Stomach (tissue), 8 donors: ENCODE measurements at regions not wholly inside any gene's neighbourhood (a gene's known extent, or its start where the extent isn't known, plus 50 kb on each side); places are given as distances from the start of the nearest gene placed in this dataset.

ENCODE experiments used
- DNase-seq, 2 donors: peaks; one replicate each; pipeline versions ENCODE4 v3.0.0 to v3.0.0-alpha.2; 2013 to 2019
- H3K27ac ChIP-seq, 5 donors: fragments of 200-600 bp in 4 of 5; sonication (generic) in 4 of 5; one replicate each; pipeline ENCODE4 v1.5.1; 2013 to 2019; ENCODE audit warnings: mild to moderate bottlenecking in 1 of 5, moderate library complexity in 1 of 5
- H3K27me3 ChIP-seq, 3 donors: fragments of 200-600 bp; sonication (generic); one replicate each; pipeline ENCODE4 v1.5.1; 2017 to 2019; ENCODE audit warnings: mixed run types in 1 of 3
- H3K36me3 ChIP-seq, 4 donors: fragments of 200-600 bp; sonication (generic); 1 replicate in 3 of 4; 2 replicates in 1 of 4; pipeline ENCODE4 v1.5.1; 2016 to 2019
- H3K4me1 ChIP-seq, 4 donors: fragments of 200-600 bp; sonication (generic); one replicate each; pipeline ENCODE4 v1.5.1; 2016 to 2019
- H3K4me3 ChIP-seq, 4 donors: fragments of 200-600 bp; sonication (generic) in 3 of 4; one replicate each; pipeline ENCODE4 v1.5.1; 2016 to 2019; ENCODE audit warnings: mild to moderate bottlenecking in 1 of 4
- H3K9me3 ChIP-seq, 4 donors: fragments of 200-600 bp; sonication (generic); one replicate each; pipeline ENCODE4 v1.5.1; 2016 to 2019
- CTCF ChIP-seq, 7 experiments: fragments of 450-650 bp in 4 of 7; fragments of 200-600 bp in 3 of 7; sonication (generic) in 3 of 7; IDR thresholded peaks; one replicate each; pipeline ENCODE4 v1.5.1; 2016 to 2019; ENCODE audit warnings: antibody characterized with exemption in 7 of 7, control low read depth in 2 of 7, mild to moderate bottlenecking in 1 of 7
- EP300 ChIP-seq: sonication (generic); formaldehyde crosslinking; IDR thresholded peaks from one replicate; pipeline ENCODE4 v1.6.1; 2017; ENCODE audit warnings: antibody characterized with exemption
- POLR2A ChIP-seq, 4 donors: fragments of 450-650 bp; IDR thresholded peaks; one replicate each; pipeline ENCODE4 v1.6.1; 2016; ENCODE audit warnings: antibody characterized with exemption in 4 of 4, control low read depth in 2 of 4, mild to moderate bottlenecking in 1 of 4, moderate library complexity in 1 of 4
- POLR2AphosphoS5 ChIP-seq, 3 donors: sonication (generic); formaldehyde crosslinking; IDR thresholded peaks; one replicate each; pipeline ENCODE4 v1.6.1; 2016; ENCODE audit warnings: antibody characterized with exemption in 3 of 3
- WGBS, 5 donors: extraction: QIAGEN DNeasy Blood & Tissue Kit in 3 of 5; methylation state at CpG; one replicate each; pipeline versions ENCODE4 v1.1.5 to v1.1.7; 2013 to 2018; 5-methylcytosine and 5-hydroxymethylcytosine counted together
- intact Hi-C: fragments of 100-400 bp; cut with DNase I; formaldehyde crosslinking; loops from one replicate; pipeline ENCODE4 v1.15.1; 2023; ENCODE audit warnings: low total_unique reads
- donor health status: healthy with polysubstance abuse.
- donor health status: Bipolar disorder and iron deficiency.
- donor health status: healthy.

GRCh38 chr4:81359207-81359606, 112.5 kb downstream of the RASGEF1B start:
- Histone ChIP-seq H3K27me3 (no peaks in the 10 kb centered on the region), H3K27ac (no peak overlapping the region), H3K4me3 (no peak overlapping the region), H3K4me1 (no peaks in the 10 kb centered on the region), H3K36me3 (no peaks in the 10 kb centered on the region), H3K9me3 (no peaks in the 10 kb centered on the region)
- TF ChIP-seq EP300 (no peak), POLR2AphosphoS5 (IDR thresholded peaks at IDR 0.05) (no peak), POLR2A (IDR thresholded peaks at IDR 0.05) (no peak), CTCF (IDR thresholded peaks at IDR 0.05) (no peak)
- intact Hi-C loops: loop anchor here (10.0 kb wide), 1 partner anchor 294 kb away; no protein-coding TSS in a partner anchor
- DNase-seq: no peak
- 90 to 100% (median 96%) methylated on average over 1 of the region's 1 CpG for WGBS, 5 donors

GRCh38 chr4:81358154-81358553, 113.6 kb downstream of the RASGEF1B start:
- 29 to 49% (median 44%) methylated on average over 2 of the region's 2 CpGs for WGBS, 5 donors
- Histone ChIP-seq H3K27ac (no peak overlapping the region), H3K9me3 (no peaks in the 10 kb centered on the region), H3K4me3 (no peak overlapping the region), H3K4me1 (no peaks in the 10 kb centered on the region), H3K27me3 (no peaks in the 10 kb centered on the region), H3K36me3 (no peaks in the 10 kb centered on the region)
- intact Hi-C loops: loop anchor here (10.0 kb wide), 1 partner anchor 293 kb away; no protein-coding TSS in a partner anchor
- DNase-seq: no peak
- TF ChIP-seq POLR2A (IDR thresholded peaks at IDR 0.05) (no peak), POLR2AphosphoS5 (IDR thresholded peaks at IDR 0.05) (no peak), CTCF (IDR thresholded peaks at IDR 0.05) (no peak), EP300 (no peak)

GRCh38 chr4:81356621-81357020, 115.1 kb downstream of the RASGEF1B start:
- no peak for TF ChIP-seq CTCF (IDR thresholded peaks at IDR 0.05)
- no peak for TF ChIP-seq EP300
- no peak for TF ChIP-seq POLR2AphosphoS5 (IDR thresholded peaks at IDR 0.05)
- TF ChIP-seq POLR2A (IDR thresholded peaks at IDR 0.05): no peak
- no peak for DNase-seq
- 90 to 98% (median 93%) methylated on average over 1 of the region's 1 CpG for WGBS, 5 donors
- Histone ChIP-seq H3K9me3 (no peaks in the 10 kb centered on the region), H3K27ac (no peak overlapping the region), H3K36me3 (no peaks in the 10 kb centered on the region), H3K4me1 (peaks cover 0 to 3% (median 1%) of the 10 kb centered on the region in 4 donors), H3K27me3 (no peaks in the 10 kb centered on the region), H3K4me3 (no peak overlapping the region)
- intact Hi-C loops: loop anchor here (10.0 kb wide), 1 partner anchor 292 kb away; no protein-coding TSS in a partner anchor

GRCh38 chr4:81355136-81355535, 116.6 kb downstream of the RASGEF1B start:
- 80 to 91% (median 88%) methylated on average over 2 of the region's 2 CpGs for WGBS, 5 donors
- no peak for TF ChIP-seq POLR2AphosphoS5 (IDR thresholded peaks at IDR 0.05)
- no peak for TF ChIP-seq CTCF (IDR thresholded peaks at IDR 0.05)
- TF ChIP-seq POLR2A (IDR thresholded peaks at IDR 0.05): no peak
- no peak for TF ChIP-seq EP300

More at GRCh38 chr4:81355136-81355535, 116.6 kb downstream of the RASGEF1B start:
- Histone ChIP-seq H3K4me3 (no peak overlapping the region), H3K27me3 (no peaks in the 10 kb centered on the region), H3K9me3 (no peaks in the 10 kb centered on the region), H3K36me3 (no peaks in the 10 kb centered on the region), H3K4me1 (peaks cover 0 to 6% (median 3%) of the 10 kb centered on the region in 4 donors), H3K27ac (no peak overlapping the region)
- no peak for DNase-seq
- intact Hi-C loops: loop anchor here (10.0 kb wide), 1 partner anchor 290 kb away; no protein-coding TSS in a partner anchor
